Endothelial cell of umbilical vein (primary cell): ENCODE measurements at regions not wholly inside any gene's neighbourhood (a gene's known extent, or its start where the extent isn't known, plus 50 kb on each side); places are given as distances from the start of the nearest gene placed in this dataset.

Source experiments
- BruUV-seq: library from RNA; stranded (reverse); fragments of 400-500 nt; replicated peaks from 2 replicates; lab custom pipeline; 2021; lab: Mats Ljungman, UMichigan
- CTCF ChIA-PET: fragments of 300-600, 350-600 bp; sonication (Branson Sonifier 250); formaldehyde crosslinking; loops from one replicate; lab custom pipeline; 2021; ENCODE audit warnings: antibody characterized with exemption, inconsistent platforms; lab: Charles Lee
- POLR2A ChIA-PET: fragments of 300-600, 350-600 bp; sonication (Branson Sonifier 250); formaldehyde crosslinking; loops from one replicate; lab custom pipeline; 2021; ENCODE audit warnings: antibody characterized with exemption, inconsistent platforms; lab: Charles Lee
- DNase-seq: peaks from one replicate; pipeline ENCODE4 v3.0.0-alpha.2; 2011; ENCODE audit warnings: low read depth, low spot score
- FAIRE-seq: peaks from 2 replicates; lab custom pipeline; 2011; peaks lifted over from hg19 to GRCh38; lab: Jason Lieb, UNC
- H2AFZ ChIP-seq: 2 replicates; pipeline ENCODE4 v1.6.0; 2012; ENCODE audit warnings: low read depth, low read length, control low read depth, inconsistent platforms
- H3K27ac ChIP-seq: 2 replicates; pipeline ENCODE4 v1.5.1; 2011; ENCODE audit warnings: low read depth, mild to moderate bottlenecking, control low read depth, low read length, moderate library complexity; ENCODE audit not compliant: insufficient read depth
- H3K27me3 ChIP-seq, 2 experiments: 2 replicates each; pipeline versions ENCODE4 v1.6.0 to v1.6.1; 2011; ENCODE audit warnings: low read length in 2 of 2, mixed read lengths in 1 of 2; ENCODE audit not compliant: control insufficient read depth in 2 of 2, insufficient read depth in 2 of 2
- H3K36me3 ChIP-seq, 2 experiments: 2 replicates in 1 of 2; 3 replicates in 1 of 2; pipeline ENCODE4 v1.5.1; 2011; ENCODE audit warnings: low read length in 2 of 2, mild to moderate bottlenecking in 1 of 2, moderate library complexity in 1 of 2; ENCODE audit not compliant: control insufficient read depth in 2 of 2, insufficient read depth in 2 of 2; ENCODE audit errors: extremely low read depth in 1 of 2
- H3K4me1 ChIP-seq: 3 replicates; pipeline ENCODE4 v1.5.1; 2011; ENCODE audit warnings: mild to moderate bottlenecking, low read length; ENCODE audit not compliant: control insufficient read depth, insufficient read depth; ENCODE audit errors: extremely low read depth
- H3K4me2 ChIP-seq: 2 replicates; pipeline ENCODE4 v1.6.1; 2011; ENCODE audit warnings: low read length, control low read depth, mixed read lengths; ENCODE audit not compliant: insufficient read depth
- H3K4me3 ChIP-seq, 3 experiments: fragments of 200-600 bp in 1 of 3; sonication (generic), shearing (Covaris generic) in 1 of 3; replicated peaks in 1 of 3; 2 replicates each; pipeline ENCODE4 v1.5.1; 2011 to 2016; ENCODE audit warnings: control low read depth in 3 of 3, low read length in 3 of 3, mild to moderate bottlenecking in 2 of 3, inconsistent platforms in 1 of 3, low read depth in 1 of 3, moderate library complexity in 1 of 3; ENCODE audit not compliant: insufficient read depth in 1 of 3
- H3K79me2 ChIP-seq: 2 replicates; pipeline ENCODE4 v1.6.0; 2012; ENCODE audit warnings: low read length, inconsistent platforms; ENCODE audit not compliant: control insufficient read depth, insufficient read depth
- H3K9ac ChIP-seq: replicated peaks from 2 replicates; pipeline ENCODE3; 2011; ENCODE audit warnings: low read length, control low read depth; ENCODE audit not compliant: insufficient read depth; ENCODE audit errors: extremely low read depth
- H3K9me1 ChIP-seq: replicated peaks from 3 replicates; pipeline ENCODE4 v1.6.0; 2011; ENCODE audit warnings: mild to moderate bottlenecking, low read length; ENCODE audit not compliant: control insufficient read depth, insufficient read depth; ENCODE audit errors: extremely low read depth
- H3K9me3 ChIP-seq: replicated peaks from 2 replicates; pipeline ENCODE4 v1.5.1; 2012; ENCODE audit warnings: low read length, inconsistent platforms; ENCODE audit not compliant: control insufficient read depth, insufficient read depth
- H4K20me1 ChIP-seq: replicated peaks from 2 replicates; pipeline ENCODE3; 2011; ENCODE audit warnings: mild to moderate bottlenecking, low read length; ENCODE audit not compliant: control insufficient read depth, insufficient read depth; ENCODE audit errors: extremely low read depth
- CTCF ChIP-seq, 2 donors: IDR thresholded peaks; 1 replicate in 1 of 2; 2 replicates in 1 of 2; pipeline ENCODE4 v1.5.1; 2011; ENCODE audit warnings: low read length in 2 of 2, mild to moderate bottlenecking in 2 of 2, moderate library complexity in 2 of 2, control low read depth in 1 of 2, inconsistent platforms in 1 of 2, low read depth in 1 of 2; ENCODE audit not compliant: insufficient read depth in 1 of 2; ENCODE audit errors: extremely low read depth in 1 of 2
- EZH2 ChIP-seq: IDR thresholded peaks from 2 replicates; pipeline ENCODE4 v1.6.1; 2012; ENCODE audit warnings: borderline replicate concordance, low read depth, mild to moderate bottlenecking, moderate library complexity, low read length, inconsistent platforms; ENCODE audit not compliant: severe bottlenecking
- FOS ChIP-seq: IDR thresholded peaks from 2 replicates; pipeline ENCODE4 v1.6.1; 2011; ENCODE audit warnings: mild to moderate bottlenecking, low read length, moderate library complexity, borderline replicate concordance; ENCODE audit not compliant: insufficient read depth
- GATA2 ChIP-seq: IDR thresholded peaks from 2 replicates; pipeline ENCODE4 v1.7.0; 2011; ENCODE audit warnings: low read depth, mild to moderate bottlenecking, moderate library complexity, mixed read lengths, low read length; ENCODE audit not compliant: insufficient read length, insufficient read depth
- JUN ChIP-seq: IDR thresholded peaks from 2 replicates; pipeline ENCODE4 v1.6.1; 2011; ENCODE audit warnings: borderline replicate concordance, low read depth; ENCODE audit not compliant: insufficient read length, insufficient read depth
- MAX ChIP-seq: IDR thresholded peaks from 2 replicates; pipeline ENCODE4 v1.6.1; 2011; ENCODE audit not compliant: insufficient read depth, insufficient read length
- POLR2AphosphoS5 ChIP-seq: IDR thresholded peaks from 2 replicates; pipeline ENCODE4 v1.6.1; 2012; ENCODE audit warnings: low read depth, mild to moderate bottlenecking, control low read depth, low read length, moderate library complexity; ENCODE audit not compliant: insufficient read depth
- dilution Hi-C: fragments of 300-500 bp; cut with MboI; formaldehyde crosslinking; loops from one replicate; pipeline ENCODE4 v1.15.0; 2019; ENCODE audit warnings: low sequenced_read_pairs; ENCODE audit not compliant: extremely low pct_ligation_motif_present
- intact Hi-C: fragments of 100-400 bp; cut with micrococcal nuclease; formaldehyde crosslinking; loops from one replicate; pipeline ENCODE4 v1.10.0; 2022

DNA sequence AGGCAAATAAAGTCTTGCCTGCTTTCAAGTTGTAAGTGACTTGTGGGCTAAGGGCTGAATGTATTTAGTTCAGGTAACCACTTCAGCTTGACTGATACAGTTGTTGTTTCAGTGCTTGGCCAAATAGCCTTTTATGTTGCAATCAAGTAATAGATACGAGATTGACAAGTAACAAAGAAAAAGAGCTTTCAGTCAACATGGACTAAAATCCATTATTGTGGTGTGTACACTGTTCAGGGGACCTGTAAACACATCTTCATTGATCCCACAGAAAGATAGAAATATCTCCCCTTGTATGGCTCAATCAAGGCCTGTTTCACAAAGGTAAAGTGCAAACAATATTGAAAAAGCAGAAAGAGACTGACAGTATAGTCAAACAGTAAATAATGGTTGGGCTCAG lies 224.8 kb upstream of the TMCO5A start:
- Histone ChIP-seq H3K9me1 (no peaks in the 10 kb centered on the region), H3K27ac (no peak overlapping the region), H3K9ac (no peak overlapping the region), H3K79me2 (no peaks in the 10 kb centered on the region), H4K20me1 (no peaks in the 10 kb centered on the region), H3K9me3 (no peaks in the 10 kb centered on the region), H3K4me3 (no peak overlapping the region), H3K4me1 (no peaks in the 10 kb centered on the region), H2AFZ (no peak overlapping the region), H3K36me3 (no peaks in the 10 kb centered on the region), H3K4me2 (no peak overlapping the region), H3K27me3 (no peaks in the 10 kb centered on the region)
- intact Hi-C loops = no loop called here
- FAIRE-seq (no peak), DNase-seq (no peak)
- POLR2A ChIA-PET = no interaction called here
- dilution Hi-C loops = no loop called here
- no peak for TF ChIP-seq GATA2
- no peak for TF ChIP-seq FOS
- TF ChIP-seq JUN = no peak
- no peak for TF ChIP-seq POLR2AphosphoS5
- TF ChIP-seq CTCF (IDR thresholded peaks at IDR 0.05; ENCODE audit: extremely low read depth in 1 of 2, insufficient read depth in 1 of 2, low read depth in 1 of 2, low read length in 2 of 2) = no peak
- TF ChIP-seq EZH2 = no peak
- no peak for TF ChIP-seq MAX
- no TSS peak for BruUV-seq
- CTCF ChIA-PET = interaction anchor here (1.0 kb wide), 1 partner anchor 10 kb away, joined by 3 read pairs; no protein-coding TSS in a partner anchor
